Body of pancreas (tissue), 4 donors: ENCODE measurements at regions not wholly inside any gene's neighbourhood (a gene's known extent, or its start where the extent isn't known, plus 50 kb on each side); places are given as distances from the start of the nearest gene placed in this dataset.
"Not testable (repeated sequence)": the region's sequence is repeated elsewhere in the genome, so short reads cannot be mapped to it uniquely, and the experiment has no call there.

Experiments used
- ATAC-seq: fragments of 150-250 bp; one replicate; pipeline ENCODE4 v1.9.1; 2016
- DNase-seq, 4 donors: peaks; one replicate each; pipeline ENCODE4 v3.0.0-alpha.2; 2019
- H3K27ac ChIP-seq, 4 donors: fragments of 200-600 bp; sonication (generic); 1 replicate in 3 of 4; 2 replicates in 1 of 4; pipeline versions ENCODE4 v1.5.1 to v1.6.1; 2016 to 2019; ENCODE audit warnings: mild to moderate bottlenecking in 1 of 4, mixed read lengths in 1 of 4, moderate library complexity in 1 of 4
- H3K27me3 ChIP-seq, 2 donors: fragments of 200-600 bp; sonication (generic); one replicate each; pipeline ENCODE4 v1.6.0; 2016; ENCODE audit warnings: mild to moderate bottlenecking in 1 of 2
- H3K36me3 ChIP-seq, 2 donors: fragments of 200-600 bp; sonication (generic); replicated peaks in 1 of 2; 2 replicates each; pipeline ENCODE4 v1.5.1; 2016; ENCODE audit warnings: low read depth in 2 of 2; ENCODE audit not compliant: insufficient read depth in 1 of 2
- H3K4me1 ChIP-seq: fragments of 200-600 bp; sonication (generic); one replicate; pipeline ENCODE4 v1.6.0; 2016
- H3K4me3 ChIP-seq, 2 donors: fragments of 200-600 bp; sonication (generic); 1 replicate in 1 of 2; 2 replicates in 1 of 2; pipeline ENCODE4 v1.5.1; 2016 to 2019
- H3K9me3 ChIP-seq, 3 donors: fragments of 200-600 bp; sonication (generic); 1 replicate in 2 of 3; 2 replicates in 1 of 3; pipeline ENCODE4 v1.5.1; 2016
- CTCF ChIP-seq, 7 experiments: fragments of 450-650 bp in 4 of 7; fragments of 200-600 bp in 3 of 7; sonication (generic) in 3 of 7; IDR thresholded peaks; one replicate each; pipeline ENCODE4 v1.5.1; 2016 to 2019; ENCODE audit warnings: antibody characterized with exemption in 7 of 7
- POLR2A ChIP-seq, 3 donors: fragments of 450-650 bp; IDR thresholded peaks; one replicate each; pipeline ENCODE4 v1.6.1; 2016; ENCODE audit warnings: antibody characterized with exemption in 3 of 3, mild to moderate bottlenecking in 2 of 3
- WGBS, 2 donors: methylation state at CpG; one replicate each; pipeline ENCODE4 v1.1.5; 2017; 5-methylcytosine and 5-hydroxymethylcytosine counted together
- intact Hi-C: fragments of 100-400 bp; cut with DNase I; formaldehyde crosslinking; loops from one replicate; pipeline ENCODE4 v1.15.1; 2023

DNA sequence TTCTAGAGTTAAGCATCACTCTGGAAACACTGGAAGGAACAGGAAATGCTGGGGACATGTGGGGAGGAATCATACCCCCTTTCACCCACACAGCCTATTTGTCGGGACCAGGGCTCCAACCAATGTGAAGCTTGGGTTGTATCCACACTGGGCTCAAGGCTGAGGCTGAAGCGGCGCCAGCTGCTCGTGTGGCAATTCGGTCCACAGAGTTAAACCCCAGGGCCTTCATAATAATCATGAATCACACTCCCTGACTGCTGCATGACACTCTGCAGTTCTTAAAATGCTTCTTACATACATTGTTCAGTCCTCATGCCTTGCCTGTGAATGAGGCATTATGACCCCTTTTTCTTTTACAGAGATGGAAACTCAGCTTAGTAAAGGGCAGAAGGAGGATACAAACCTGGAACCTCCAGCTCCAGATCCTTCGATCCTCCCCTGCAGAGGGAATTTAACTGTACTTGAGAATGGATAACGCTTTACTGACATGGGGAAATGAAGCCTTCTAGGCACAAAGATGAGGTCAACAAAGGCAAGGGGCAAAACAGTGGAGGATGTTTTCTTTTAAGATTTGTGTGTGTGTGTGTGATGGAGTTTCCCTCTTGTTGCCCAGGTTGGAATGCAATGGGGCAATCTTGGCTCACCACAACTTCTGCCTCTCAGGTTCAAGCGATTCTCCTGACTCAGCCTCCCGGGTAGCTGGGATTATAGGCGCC, 72.7 kb downstream of the SOX9 start:
- Histone ChIP-seq H3K36me3 (no peaks in the 10 kb centered on the region), H3K27me3 (no peaks in the 10 kb centered on the region), H3K4me3 (no peak overlapping the region), H3K4me1 (no peaks in the 10 kb centered on the region), H3K9me3 (no peaks in the 10 kb centered on the region), H3K27ac (no peak overlapping the region)
- TF ChIP-seq POLR2A (IDR thresholded peaks at IDR 0.05) (no peak), CTCF (IDR thresholded peaks at IDR 0.05) (no peak)
- ATAC-seq (no peak), DNase-seq (no peak)
- intact Hi-C loops, result no loop called here
- 76 to 77% methylated on average over 10 of the region's 10 CpGs for WGBS, 2 donors

DNA sequence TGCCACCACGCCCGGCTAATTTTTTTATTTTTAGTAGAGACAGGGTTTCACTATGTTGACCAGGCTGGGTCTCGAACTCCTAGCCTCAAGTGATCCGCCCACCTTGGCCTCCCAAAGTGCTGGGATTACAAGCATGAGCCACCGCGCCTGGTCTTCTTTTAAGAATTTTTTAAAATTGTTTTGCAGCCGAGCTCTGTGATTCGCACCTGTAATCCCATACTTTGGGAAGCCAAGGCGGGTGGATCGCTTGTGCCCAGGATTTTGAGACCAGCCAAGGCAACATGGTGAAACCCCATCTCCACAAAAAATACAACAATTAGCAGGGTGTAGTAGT, 73.3 kb downstream of the SOX9 start:
- ATAC-seq, H3K27me3 ChIP-seq, H3K9me3 ChIP-seq, H3K27ac ChIP-seq, H3K4me3 ChIP-seq, H3K36me3 ChIP-seq, H3K4me1 ChIP-seq, DNase-seq, intact Hi-C loops: not testable (repeated sequence)
- WGBS, 2 donors, result 91% methylated on average over 10 of the region's 10 CpGs

DNA sequence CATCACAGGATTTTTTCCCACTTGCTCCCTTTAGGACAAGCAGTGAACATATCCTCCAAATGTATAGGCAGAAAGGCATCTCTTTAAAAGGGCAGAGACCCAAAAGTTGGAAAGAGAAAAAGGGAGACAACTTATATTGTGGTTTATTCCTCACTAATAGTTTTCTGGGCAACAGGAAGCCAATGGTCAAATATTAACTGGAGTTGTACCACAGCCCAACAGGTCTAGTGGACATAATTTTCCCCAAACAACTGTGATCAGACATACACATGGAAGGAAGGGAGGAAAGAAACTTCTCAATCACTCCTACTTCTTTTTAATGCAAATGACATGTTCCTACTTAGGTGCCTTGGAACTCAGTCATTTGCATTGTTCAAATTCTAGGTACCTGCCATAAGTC, 78.4 kb downstream of the SOX9 start:
- Histone ChIP-seq H3K4me3 (no peak overlapping the region), H3K36me3 (no peaks in the 10 kb centered on the region), H3K4me1 (no peaks in the 10 kb centered on the region), H3K27me3 (no peaks in the 10 kb centered on the region), H3K27ac (no peak overlapping the region), H3K9me3 (no peaks in the 10 kb centered on the region)
- no peak for DNase-seq
- TF ChIP-seq CTCF (IDR thresholded peaks at IDR 0.05) (no peak), POLR2A (IDR thresholded peaks at IDR 0.05) (no peak)
- no peak for ATAC-seq
- intact Hi-C loops, result no loop called here

DNA sequence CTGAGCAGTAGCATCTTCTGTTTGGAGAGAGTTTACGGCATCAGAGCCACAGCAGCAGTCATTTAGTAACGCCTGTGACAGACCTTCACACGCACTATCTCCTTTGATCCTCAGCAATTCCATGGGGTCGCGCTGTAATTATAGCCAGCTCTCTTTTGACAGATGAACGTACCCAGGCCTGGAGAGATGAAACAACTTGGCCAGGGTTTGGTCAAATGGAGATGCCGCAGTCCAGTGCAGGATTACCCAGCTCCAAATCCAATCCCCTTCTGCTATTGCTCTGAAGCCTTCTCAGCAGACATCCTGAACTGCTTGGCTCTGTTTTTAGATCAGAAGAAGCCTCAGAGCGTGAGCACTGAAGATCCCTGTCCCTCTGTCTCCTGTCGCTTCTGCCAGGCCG, 83.9 kb downstream of the SOX9 start:
- 68 to 74% methylated on average over 10 of the region's 10 CpGs for WGBS, 2 donors
- Histone ChIP-seq H3K27ac (no peak overlapping the region), H3K27me3 (no peaks in the 10 kb centered on the region), H3K36me3 (no peaks in the 10 kb centered on the region), H3K4me3 (no peak overlapping the region), H3K4me1 (no peaks in the 10 kb centered on the region), H3K9me3 (no peaks in the 10 kb centered on the region)
- DNase-seq (no peak), ATAC-seq (no peak)
- TF ChIP-seq POLR2A (IDR thresholded peaks at IDR 0.05) (no peak), CTCF (IDR thresholded peaks at IDR 0.05) (no peak)
- intact Hi-C loops, result no loop called here

DNA sequence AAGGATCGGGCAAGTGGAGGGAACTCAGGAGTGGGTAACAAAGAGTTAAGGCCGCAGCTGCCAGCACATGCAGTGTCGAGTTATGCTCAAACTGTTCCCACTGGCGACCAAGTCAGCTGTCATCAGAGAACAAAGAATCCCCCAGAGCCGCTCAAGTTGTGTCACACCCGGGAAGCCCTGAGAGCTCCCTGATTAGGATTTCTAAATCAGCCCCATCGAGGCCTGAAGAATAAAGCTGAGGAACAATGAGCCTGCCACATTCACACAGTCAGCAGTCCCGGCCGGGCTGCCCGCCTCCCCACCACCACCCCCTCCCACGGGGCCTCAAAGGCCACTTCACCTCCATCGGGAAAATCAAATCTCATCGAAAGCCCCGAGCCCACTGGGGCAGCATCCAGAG, 84.5 kb downstream of the SOX9 start:
- Histone ChIP-seq H3K9me3 (no peaks in the 10 kb centered on the region), H3K36me3 (no peaks in the 10 kb centered on the region), H3K4me1 (no peaks in the 10 kb centered on the region), H3K27ac (no peak overlapping the region), H3K4me3 (no peak overlapping the region), H3K27me3 (no peaks in the 10 kb centered on the region)
- intact Hi-C loops, result no loop called here
- WGBS, 2 donors, result 24 to 49% methylated on average over 7 to 14 of the region's 14 CpGs
- DNase-seq (no peak), ATAC-seq (no peak)
- TF ChIP-seq POLR2A (IDR thresholded peaks at IDR 0.05) (no peak), CTCF (IDR thresholded peaks at IDR 0.05) (no peak)
